Upper lobe of right lung (tissue), 1 donor: ENCODE measurements at regions not wholly inside any gene's neighbourhood (a gene's known extent, or its start where the extent isn't known, plus 50 kb on each side); places are given as distances from the start of the nearest gene placed in this dataset.

ENCODE experiments used
- ATAC-seq: fragments of 200-7000 bp; cut with Tn5 transposase; one replicate; pipeline ENCODE4 v1.9.1; 2020; ENCODE audit warnings: mild to moderate bottlenecking, moderate library complexity
- DNase-seq: peaks from one replicate; pipeline ENCODE4 v3.0.0-alpha.2; 2020
- H3K27ac ChIP-seq: fragments of 200-600 bp; one replicate; pipeline ENCODE4 v1.8.0; 2022
- H3K27me3 ChIP-seq: fragments of 200-600 bp; one replicate; pipeline ENCODE4 v1.8.0; 2022; ENCODE audit warnings: mild to moderate bottlenecking
- H3K36me3 ChIP-seq: fragments of 200-600 bp; one replicate; pipeline ENCODE4 v1.8.0; 2022
- H3K4me1 ChIP-seq: fragments of 200-600 bp; one replicate; pipeline ENCODE4 v1.8.0; 2022
- H3K4me3 ChIP-seq: fragments of 200-600 bp; one replicate; pipeline ENCODE4 v1.8.0; 2022; ENCODE audit warnings: mild to moderate bottlenecking
- H3K9me3 ChIP-seq: fragments of 200-600 bp; one replicate; pipeline ENCODE4 v1.8.0; 2022
- CTCF ChIP-seq: fragments of 200-600 bp; IDR thresholded peaks from one replicate; pipeline ENCODE4 v1.8.0; 2022; ENCODE audit warnings: antibody characterized with exemption
- intact Hi-C: fragments of 100-400 bp; cut with DNase I; formaldehyde crosslinking; loops from one replicate; pipeline ENCODE4 v1.11.0; 2022
- donor health status: DM: no; HTN: yes; CAD: no; lungs with severe emphysema.

GRCh38 chr9:105142406-105143135, 101.9 kb upstream of the SLC44A1 start:
- peaks cover 8% of the 10 kb centered on the region for H3K4me1 ChIP-seq
- no peaks in the 10 kb centered on the region for H3K9me3 ChIP-seq
- ATAC-seq = peak; percentile 49
- TF ChIP-seq CTCF = no peak
- no peaks in the 10 kb centered on the region for H3K27me3 ChIP-seq
- intact Hi-C loops = no loop called here
- H3K4me3 ChIP-seq = no peak overlapping the region
- no peak overlapping the region for H3K27ac ChIP-seq
- no peak for DNase-seq
- H3K36me3 ChIP-seq = no peaks in the 10 kb centered on the region

GRCh38 chr9:105143136-105143430, 101.4 kb upstream of the SLC44A1 start:
- H3K4me1 ChIP-seq = peaks cover 8% of the 10 kb centered on the region
- no peaks in the 10 kb centered on the region for H3K36me3 ChIP-seq
- no peak for TF ChIP-seq CTCF
- DNase-seq = no peak
- intact Hi-C loops = no loop called here
- H3K4me3 ChIP-seq = no peak overlapping the region
- no peak overlapping the region for H3K27ac ChIP-seq
- no peak for ATAC-seq
- no peaks in the 10 kb centered on the region for H3K27me3 ChIP-seq
- H3K9me3 ChIP-seq = no peaks in the 10 kb centered on the region

- intact Hi-C loops = no loop called here
- Histone ChIP-seq H3K27ac (no peak overlapping the region), H3K9me3 (no peaks in the 10 kb centered on the region), H3K4me1 (peaks cover 8% of the 10 kb centered on the region), H3K4me3 (no peak overlapping the region), H3K27me3 (no peaks in the 10 kb centered on the region), H3K36me3 (no peaks in the 10 kb centered on the region)
- ATAC-seq (no peak), DNase-seq (no peak)
- TF ChIP-seq CTCF = no peak
Observed at GRCh38 chr9:105144076-105144475, 100.4 kb upstream of the SLC44A1 start.

- intact Hi-C loops = no loop called here
- Histone ChIP-seq H3K27ac (no peak overlapping the region), H3K4me1 (peaks cover 8% of the 10 kb centered on the region), H3K4me3 (no peak overlapping the region), H3K9me3 (no peaks in the 10 kb centered on the region), H3K27me3 (no peaks in the 10 kb centered on the region), H3K36me3 (no peaks in the 10 kb centered on the region)
- no peak for TF ChIP-seq CTCF
- no peak for DNase-seq
- ATAC-seq = no peak
Observed at GRCh38 chr9:105144841-105145240, 99.6 kb upstream of the SLC44A1 start.

- ATAC-seq (no peak), DNase-seq (no peak)
- intact Hi-C loops = no loop called here
- Histone ChIP-seq H3K27me3 (no peaks in the 10 kb centered on the region), H3K36me3 (no peaks in the 10 kb centered on the region), H3K4me1 (peaks cover 3% of the 10 kb centered on the region), H3K9me3 (no peaks in the 10 kb centered on the region), H3K27ac (no peak overlapping the region), H3K4me3 (no peak overlapping the region)
- TF ChIP-seq CTCF = no peak
Observed at GRCh38 chr9:105146677-105147076, 97.8 kb upstream of the SLC44A1 start.
